ENCODE measurements at regions not wholly inside any gene's neighbourhood (a gene's known extent, or its start where the extent isn't known, plus 50 kb on each side); places are given as distances from the start of the nearest gene placed in this dataset.

DNA sequence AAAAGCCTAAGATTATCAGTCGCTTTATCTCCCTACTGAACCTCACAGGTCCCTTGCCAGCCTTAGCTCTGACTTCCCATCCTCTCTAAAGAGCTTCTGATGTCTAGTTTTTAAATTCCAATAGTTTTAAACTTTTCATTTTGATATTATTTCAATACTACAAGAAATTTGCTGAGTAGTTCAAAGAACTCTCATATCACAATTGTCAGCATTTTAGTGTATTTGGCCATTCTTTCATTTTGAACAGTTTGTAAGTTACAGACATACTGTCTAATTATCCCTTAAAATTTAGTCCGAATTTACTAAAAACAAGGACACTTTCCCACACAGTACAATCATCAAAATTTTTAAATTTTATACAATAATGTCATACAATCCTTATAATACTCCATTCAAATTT is 666.8 kb upstream of the SETBP1 start:
- Histone ChIP-seq H3K4me1 (ENCODE audit: control insufficient read depth in 2 of 2, insufficient read depth in 2 of 2, low read length in 2 of 2) (no peaks in the 10 kb centered on the region), H3K9me3 (ENCODE audit: control extremely low read depth in 1 of 3, control insufficient read depth in 2 of 3, insufficient read depth in 1 of 3, low read length in 2 of 3) (peaks cover 0 to 2% (median 0%) of the 10 kb centered on the region in 3 donors), H3K9ac (ENCODE audit: low read length) (no peak overlapping the region), H4K20me1 (ENCODE audit: control insufficient read depth, insufficient read depth, low read length, poor library complexity, severe bottlenecking) (no peaks in the 10 kb centered on the region), H3K4me3 (ENCODE audit: control extremely low read depth in 1 of 5, extremely low read depth in 1 of 5, insufficient read depth in 1 of 5, low read depth in 2 of 5, low read length in 4 of 5) (no peak overlapping the region), H2AFZ (ENCODE audit: insufficient read depth, low read depth, low read length, poor library complexity, severe bottlenecking) (no peak overlapping the region), H3K4me2 (replicated peaks; ENCODE audit: low read depth, low read length, poor library complexity, severe bottlenecking) (no peak overlapping the region), H3K27me3 (replicated peaks in 1 of 4; ENCODE audit: control extremely low read depth in 1 of 4, control insufficient read depth in 3 of 4, insufficient read depth in 4 of 4, low read length in 3 of 4) (no peaks in the 10 kb centered on the region), H3K27ac (ENCODE audit: low read length in 2 of 2) (no peak overlapping the region), H3K36me3 (replicated peaks in 1 of 2; ENCODE audit: control extremely low read depth in 1 of 2, control insufficient read depth in 1 of 2, extremely low read depth in 1 of 2, insufficient read depth in 2 of 2, low read length in 1 of 2) (no peaks in the 10 kb centered on the region), H3K79me2 (ENCODE audit: control insufficient read depth, insufficient read depth, low read length) (no peaks in the 10 kb centered on the region)
- H3K4me3 Mint-ChIP-seq: no peak overlapping the region
- ChIA-PET CTCF (no interaction called here), POLR2A (no interaction called here)
- no peaks in the 10 kb centered on the region for H3K9me3 Mint-ChIP-seq (ENCODE audit: insufficient read depth)
- H3K27me3 Mint-ChIP-seq: peaks cover 7% of the 10 kb centered on the region
- H3K4me1 Mint-ChIP-seq: no peaks in the 10 kb centered on the region
- TF ChIP-seq CTCF (IDR thresholded peaks at IDR 0.05): no peak
- no peak for TF ChIP-seq EZH2 (IDR thresholded peaks at IDR 0.05; ENCODE audit: borderline replicate concordance, insufficient read depth, low read depth, low read length, poor library complexity, severe bottlenecking)
- H3K27ac Mint-ChIP-seq: no peak overlapping the region
- intact Hi-C loops (cut with micrococcal nuclease): no loop called here
- ATAC-seq (ENCODE audit: low read depth): no peak
- WGBS (ENCODE audit: insufficient coverage): no CpG with 5 or more reads among the region's 2 CpGs
- no peak for DNase-seq

DNA sequence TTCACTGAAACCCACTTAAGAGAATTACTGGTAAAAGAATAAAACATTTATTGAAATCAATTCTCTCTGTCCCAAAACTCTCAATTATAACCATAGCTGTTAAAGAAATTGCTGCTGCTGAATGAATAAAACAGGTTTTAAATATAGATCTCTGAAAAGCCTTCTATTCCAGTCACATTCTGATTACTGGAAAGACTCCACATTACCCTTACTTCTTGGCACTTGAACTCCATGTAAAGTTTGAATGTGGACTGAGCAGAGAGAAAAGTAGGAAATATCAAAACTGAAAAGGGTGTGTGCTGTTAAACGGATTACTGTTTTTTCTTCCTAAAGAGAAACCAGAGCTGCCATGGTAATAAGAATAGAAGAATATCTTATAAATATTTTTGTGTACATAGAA is 655.3 kb upstream of the SETBP1 start:
- no peaks in the 10 kb centered on the region for H3K9me3 ChIP-seq (ENCODE audit: control extremely low read depth in 1 of 3, control insufficient read depth in 2 of 3, insufficient read depth in 1 of 3, low read length in 2 of 3)
- no peak for DNase-seq
- no peaks in the 10 kb centered on the region for H3K36me3 ChIP-seq (replicated peaks in 1 of 2; ENCODE audit: control extremely low read depth in 1 of 2, control insufficient read depth in 1 of 2, extremely low read depth in 1 of 2, insufficient read depth in 2 of 2, low read length in 1 of 2)
- H3K27me3 Mint-ChIP-seq: no peaks in the 10 kb centered on the region
- no peaks in the 10 kb centered on the region for H3K9me3 Mint-ChIP-seq (ENCODE audit: insufficient read depth)
- POLR2A ChIA-PET: no interaction called here
- no peaks in the 10 kb centered on the region for H3K27me3 ChIP-seq (replicated peaks in 1 of 4; ENCODE audit: control extremely low read depth in 1 of 4, control insufficient read depth in 3 of 4, insufficient read depth in 4 of 4, low read length in 3 of 4)
- no peak for TF ChIP-seq CTCF (IDR thresholded peaks at IDR 0.05)
- TF ChIP-seq EZH2 (IDR thresholded peaks at IDR 0.05; ENCODE audit: borderline replicate concordance, insufficient read depth, low read depth, low read length, poor library complexity, severe bottlenecking): no peak
- H3K4me1 ChIP-seq (ENCODE audit: control insufficient read depth in 2 of 2, insufficient read depth in 2 of 2, low read length in 2 of 2): no peaks in the 10 kb centered on the region
- H3K79me2 ChIP-seq (ENCODE audit: control insufficient read depth, insufficient read depth, low read length): no peaks in the 10 kb centered on the region
- no peak overlapping the region for H3K9ac ChIP-seq (ENCODE audit: low read length)
- no peak overlapping the region for H3K4me2 ChIP-seq (replicated peaks; ENCODE audit: low read depth, low read length, poor library complexity, severe bottlenecking)
- CTCF ChIA-PET: no interaction called here
- intact Hi-C loops (cut with micrococcal nuclease): no loop called here
- no peak overlapping the region for H3K27ac ChIP-seq (ENCODE audit: low read length in 2 of 2)
- WGBS (ENCODE audit: insufficient coverage): no CpG with 5 or more reads among the region's 1 CpG
- no peak for ATAC-seq (ENCODE audit: low read depth)
- H3K4me1 Mint-ChIP-seq: no peaks in the 10 kb centered on the region
- H3K4me3 Mint-ChIP-seq: no peak overlapping the region
- no peak overlapping the region for H3K4me3 ChIP-seq (ENCODE audit: control extremely low read depth in 1 of 5, extremely low read depth in 1 of 5, insufficient read depth in 1 of 5, low read depth in 2 of 5, low read length in 4 of 5)
- no peak overlapping the region for H2AFZ ChIP-seq (ENCODE audit: insufficient read depth, low read depth, low read length, poor library complexity, severe bottlenecking)
- H4K20me1 ChIP-seq (ENCODE audit: control insufficient read depth, insufficient read depth, low read length, poor library complexity, severe bottlenecking): no peaks in the 10 kb centered on the region
- H3K27ac Mint-ChIP-seq: no peak overlapping the region

Measured in B cell (primary cell).